ENCODE measurements at regions not wholly inside any gene's neighbourhood (a gene's known extent, or its start where the extent isn't known, plus 50 kb on each side); places are given as distances from the start of the nearest gene placed in this dataset.

GRCh38 chr2:109066917-109067597 is 61.9 kb upstream of the SH3RF3 start:
- DNase-seq (ENCODE audit: extremely low spot score) = peak; percentile 87
- TF ChIP-seq CTCF (IDR thresholded peaks at IDR 0.05) (no peak), POLR2A (IDR thresholded peaks at IDR 0.05; ENCODE audit: low read depth) (no peak), EP300 (IDR thresholded peaks at IDR 0.05) (no peak), POLR2AphosphoS5 (IDR thresholded peaks at IDR 0.05) (no peak)
- Histone ChIP-seq H3K36me3 (no peaks in the 10 kb centered on the region), H3K4me3 (no peak overlapping the region), H3K4me1 (peaks cover 0 to 24% (median 19%) of the 10 kb centered on the region in 4 donors), H3K27ac (replicated peaks in 1 of 4) (no peak overlapping the region), H3K9me3 (no peaks in the 10 kb centered on the region), H3K27me3 (peaks cover 0 to 6% (median 0%) of the 10 kb centered on the region in 4 donors)
- WGBS = 67% methylated on average over 19 of the region's 19 CpGs
- intact Hi-C loops (cut with DNase I) = no loop called here

GRCh38 chr2:109066501-109066900 is 62.5 kb upstream of the SH3RF3 start:
- intact Hi-C loops (cut with DNase I) = no loop called here
- 92% methylated on average over 7 of the region's 7 CpGs for WGBS
- Histone ChIP-seq H3K4me3 (no peak overlapping the region), H3K4me1 (peaks cover 0 to 24% (median 19%) of the 10 kb centered on the region in 4 donors), H3K36me3 (no peaks in the 10 kb centered on the region), H3K9me3 (no peaks in the 10 kb centered on the region), H3K27me3 (peaks cover 0 to 6% (median 0%) of the 10 kb centered on the region in 4 donors), H3K27ac (replicated peaks in 1 of 4) (no peak overlapping the region)
- DNase-seq (ENCODE audit: extremely low spot score) = peak; percentile 64
- TF ChIP-seq POLR2AphosphoS5 (IDR thresholded peaks at IDR 0.05) = no peak
- no peak for TF ChIP-seq CTCF (IDR thresholded peaks at IDR 0.05)
- TF ChIP-seq POLR2A (IDR thresholded peaks at IDR 0.05; ENCODE audit: low read depth) = no peak
- TF ChIP-seq EP300 (IDR thresholded peaks at IDR 0.05) = no peak

GRCh38 chr2:109065391-109065734 is 63.6 kb upstream of the SH3RF3 start:
- TF ChIP-seq CTCF (IDR thresholded peaks at IDR 0.05) = no peak
- no peak for TF ChIP-seq POLR2AphosphoS5 (IDR thresholded peaks at IDR 0.05)
- TF ChIP-seq POLR2A (IDR thresholded peaks at IDR 0.05; ENCODE audit: low read depth) = no peak
- TF ChIP-seq EP300 (IDR thresholded peaks at IDR 0.05) = no peak
- peak; percentile 83 for DNase-seq (ENCODE audit: extremely low spot score)
- H3K4me1 ChIP-seq = peaks cover 0 to 24% (median 19%) of the 10 kb centered on the region in 4 donors
- H3K4me3 ChIP-seq = no peak overlapping the region
- intact Hi-C loops (cut with DNase I) = no loop called here
- H3K27me3 ChIP-seq = peaks cover 0 to 6% (median 0%) of the 10 kb centered on the region in 4 donors
- no peaks in the 10 kb centered on the region for H3K36me3 ChIP-seq
- no peak overlapping the region for H3K27ac ChIP-seq (replicated peaks in 1 of 4)
- WGBS = 44% methylated on average over 7 of the region's 7 CpGs
- H3K9me3 ChIP-seq = no peaks in the 10 kb centered on the region

GRCh38 chr2:109064660-109065390 is 64.2 kb upstream of the SH3RF3 start:
- WGBS = 57% methylated on average over 4 of the region's 4 CpGs

More at GRCh38 chr2:109064660-109065390, 64.2 kb upstream of the SH3RF3 start:
- H3K4me1 ChIP-seq = peaks cover 0 to 24% (median 19%) of the 10 kb centered on the region in 4 donors
- H3K9me3 ChIP-seq = no peaks in the 10 kb centered on the region
- peak; percentile 34 for DNase-seq (ENCODE audit: extremely low spot score)
- no peaks in the 10 kb centered on the region for H3K36me3 ChIP-seq
- TF ChIP-seq POLR2AphosphoS5 (IDR thresholded peaks at IDR 0.05) (no peak), POLR2A (IDR thresholded peaks at IDR 0.05; ENCODE audit: low read depth) (no peak), CTCF (IDR thresholded peaks at IDR 0.05) (no peak), EP300 (IDR thresholded peaks at IDR 0.05) (no peak)
- H3K27ac ChIP-seq (replicated peaks in 1 of 4) = no peak overlapping the region
- no peak overlapping the region for H3K4me3 ChIP-seq
- H3K27me3 ChIP-seq = peaks cover 0 to 6% (median 0%) of the 10 kb centered on the region in 4 donors
- intact Hi-C loops (cut with DNase I) = no loop called here
